CD4-positive, alpha-beta T cell treated with Interleukin-1 beta for 1 hour (primary cell): ENCODE measurements at regions not wholly inside any gene's neighbourhood (a gene's known extent, or its start where the extent isn't known, plus 50 kb on each side); places are given as distances from the start of the nearest gene placed in this dataset.
"Not testable (repeated sequence)": the region's sequence is repeated elsewhere in the genome, so short reads cannot be mapped to it uniquely, and the experiment has no call there.

Experiments
- DNase-seq, 2 donors: peaks; one replicate each; pipeline ENCODE4 v3.0.0-alpha.2; 2020 to 2022

GRCh38 chr4:129748991-129749390, 653.0 kb downstream of the C4orf33 start:
- no peak for DNase-seq

GRCh38 chr4:129751646-129752045, 655.7 kb downstream of the C4orf33 start:
- no peak for DNase-seq

- DNase-seq: no peak
Measured at GRCh38 chr4:129783596-129783995, 687.6 kb downstream of the C4orf33 start.

GRCh38 chr4:129788486-129788885, 692.5 kb downstream of the C4orf33 start:
- DNase-seq: no peak

- no peak for DNase-seq
Measured at GRCh38 chr4:129804461-129804981, 708.6 kb downstream of the C4orf33 start.

- no peak for DNase-seq
Measured at GRCh38 chr4:129806986-129807385, 711.0 kb downstream of the C4orf33 start.

- DNase-seq: no peak
Measured at GRCh38 chr4:129808242-129808641, 712.3 kb downstream of the C4orf33 start.

GRCh38 chr4:129821073-129821472, 725.1 kb downstream of the C4orf33 start:
- DNase-seq: no peak

GRCh38 chr4:129821963-129822362, 726.0 kb downstream of the C4orf33 start:
- no peak for DNase-seq

GRCh38 chr4:129822701-129823100, 726.7 kb downstream of the C4orf33 start:
- no peak for DNase-seq

- no peak for DNase-seq
Measured at GRCh38 chr4:129823105-129823504, 727.2 kb downstream of the C4orf33 start.

- no peak for DNase-seq
Measured at GRCh38 chr4:129829373-129829772, 733.4 kb downstream of the C4orf33 start.

GRCh38 chr4:129839687-129840086, 743.7 kb downstream of the C4orf33 start:
- DNase-seq: no peak

GRCh38 chr4:129842096-129842495, 746.1 kb downstream of the C4orf33 start:
- DNase-seq: no peak

GRCh38 chr4:129852434-129852833, 756.5 kb downstream of the C4orf33 start:
- no peak for DNase-seq

- DNase-seq: not testable (repeated sequence)
Measured at GRCh38 chr4:129853685-129854467, 757.9 kb downstream of the C4orf33 start.

GRCh38 chr4:129862461-129862860, 766.5 kb downstream of the C4orf33 start:
- no peak for DNase-seq

GRCh38 chr4:129863206-129863605, 767.3 kb downstream of the C4orf33 start:
- no peak for DNase-seq

GRCh38 chr4:129883996-129884395, 788.0 kb downstream of the C4orf33 start:
- DNase-seq: no peak

- DNase-seq: no peak
Measured at GRCh38 chr4:129897111-129897510, 801.2 kb downstream of the C4orf33 start.

- no peak for DNase-seq
Measured at GRCh38 chr4:129899849-129900248, 803.9 kb downstream of the C4orf33 start.

GRCh38 chr4:129900430-129900953, 804.5 kb downstream of the C4orf33 start:
- DNase-seq: no peak

GRCh38 chr4:129901205-129901604, 805.3 kb downstream of the C4orf33 start:
- no peak for DNase-seq

- no peak for DNase-seq
Measured at GRCh38 chr4:129903861-129904260, 807.9 kb downstream of the C4orf33 start.

GRCh38 chr4:129905256-129905655, 809.3 kb downstream of the C4orf33 start:
- DNase-seq: no peak
